ENCODE measurements at regions not wholly inside any gene's neighbourhood (a gene's known extent, or its start where the extent isn't known, plus 50 kb on each side); places are given as distances from the start of the nearest gene placed in this dataset.

DNA sequence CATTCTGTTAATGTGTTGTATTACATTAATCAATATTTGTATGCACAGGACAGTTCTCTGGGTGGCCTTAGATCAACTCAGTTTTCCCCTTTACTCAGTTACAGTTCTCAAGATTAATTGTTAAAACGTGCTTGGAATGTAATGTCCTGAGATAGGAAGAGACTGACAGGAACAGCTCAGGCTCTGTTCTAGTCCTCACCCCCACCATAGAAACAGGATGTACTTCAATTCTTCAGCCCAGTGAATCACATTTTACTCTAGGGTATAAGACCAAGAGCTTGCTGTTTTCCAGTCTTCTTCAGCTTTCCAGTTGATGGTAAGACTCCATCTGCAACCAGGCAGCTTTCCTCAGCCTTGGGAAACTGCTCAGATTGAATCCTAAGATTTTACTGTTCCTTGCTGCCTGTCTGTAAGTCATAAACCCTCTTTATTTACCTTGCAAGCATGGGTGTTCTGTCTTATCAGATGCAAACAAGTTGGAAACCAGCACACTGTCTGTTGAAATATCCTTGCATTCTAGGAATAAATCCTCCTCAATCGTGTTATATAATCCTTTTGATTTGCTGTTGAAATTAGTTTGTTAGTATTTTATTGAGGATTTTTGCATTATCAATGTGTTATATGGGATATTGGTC, 836.9 kb upstream of the PCDH9 start:
- WGBS, 2 donors = 59 to 68% methylated on average over 2 of the region's 2 CpGs
- H3K9me3 ChIP-seq = no peaks in the 10 kb centered on the region
- no peaks in the 10 kb centered on the region for H3K27me3 ChIP-seq
- no peak overlapping the region for H3K27ac ChIP-seq
- no peak for TF ChIP-seq POLR2A (IDR thresholded peaks at IDR 0.05)
- TF ChIP-seq, protein P1, sequence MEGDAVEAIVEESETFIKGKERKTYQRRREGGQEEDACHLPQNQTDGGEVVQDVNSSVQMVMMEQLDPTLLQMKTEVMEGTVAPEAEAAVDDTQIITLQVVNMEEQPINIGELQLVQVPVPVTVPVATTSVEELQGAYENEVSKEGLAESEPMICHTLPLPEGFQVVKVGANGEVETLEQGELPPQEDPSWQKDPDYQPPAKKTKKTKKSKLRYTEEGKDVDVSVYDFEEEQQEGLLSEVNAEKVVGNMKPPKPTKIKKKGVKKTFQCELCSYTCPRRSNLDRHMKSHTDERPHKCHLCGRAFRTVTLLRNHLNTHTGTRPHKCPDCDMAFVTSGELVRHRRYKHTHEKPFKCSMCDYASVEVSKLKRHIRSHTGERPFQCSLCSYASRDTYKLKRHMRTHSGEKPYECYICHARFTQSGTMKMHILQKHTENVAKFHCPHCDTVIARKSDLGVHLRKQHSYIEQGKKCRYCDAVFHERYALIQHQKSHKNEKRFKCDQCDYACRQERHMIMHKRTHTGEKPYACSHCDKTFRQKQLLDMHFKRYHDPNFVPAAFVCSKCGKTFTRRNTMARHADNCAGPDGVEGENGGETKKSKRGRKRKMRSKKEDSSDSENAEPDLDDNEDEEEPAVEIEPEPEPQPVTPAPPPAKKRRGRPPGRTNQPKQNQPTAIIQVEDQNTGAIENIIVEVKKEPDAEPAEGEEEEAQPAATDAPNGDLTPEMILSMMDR (IDR thresholded peaks at IDR 0.05) = no peak
- H3K4me3 ChIP-seq (replicated peaks in 1 of 3) = no peak overlapping the region
- H3K36me3 ChIP-seq = no peaks in the 10 kb centered on the region
- H3K4me1 ChIP-seq = no peaks in the 10 kb centered on the region
- intact Hi-C loops (cut with DNase I) = no loop called here
- no peak for DNase-seq

DNA sequence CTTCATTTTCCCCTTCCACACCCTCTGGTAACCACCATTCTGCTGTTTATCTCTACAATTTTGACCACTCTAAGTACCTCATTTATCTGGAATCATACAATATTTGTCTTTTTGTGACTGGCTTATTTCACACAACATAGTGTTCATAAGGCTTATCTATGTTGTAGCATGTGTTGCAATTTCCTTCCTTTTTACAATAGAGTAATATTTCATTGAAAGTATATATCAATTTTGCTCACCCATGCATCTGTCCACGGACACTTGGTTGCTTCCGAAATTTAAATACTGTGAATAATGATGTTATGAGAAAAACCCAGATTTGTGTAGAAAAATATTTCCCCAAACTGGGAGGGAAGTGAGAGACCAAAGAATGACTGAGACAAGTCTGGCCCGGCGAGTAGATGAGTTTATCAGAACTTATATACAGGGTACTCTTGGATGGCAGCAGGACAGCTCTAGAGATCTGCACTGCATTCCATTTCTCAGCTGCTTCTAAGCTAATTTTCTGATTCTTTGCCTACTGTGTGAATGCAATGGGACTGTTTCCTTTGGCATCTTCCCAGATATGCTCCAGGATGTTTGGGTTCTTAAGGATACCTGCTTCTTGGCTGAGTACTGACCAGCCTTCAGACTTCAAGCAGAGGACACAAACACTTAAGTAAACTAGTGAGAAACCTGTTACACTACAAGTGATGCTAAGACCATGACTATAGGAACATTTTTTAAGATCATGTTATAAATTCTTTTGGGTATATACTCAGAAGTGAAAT, 834.0 kb upstream of the PCDH9 start:
- TF ChIP-seq POLR2A (IDR thresholded peaks at IDR 0.05) = no peak
- TF ChIP-seq, protein P1 (IDR thresholded peaks at IDR 0.05) = no peak
- Histone ChIP-seq H3K9me3 (no peaks in the 10 kb centered on the region), H3K36me3 (no peaks in the 10 kb centered on the region), H3K27me3 (no peaks in the 10 kb centered on the region), H3K27ac (no peak overlapping the region), H3K4me3 (replicated peaks in 1 of 3) (no peak overlapping the region), H3K4me1 (no peaks in the 10 kb centered on the region)
- no peak for DNase-seq
- WGBS, 2 donors = 76 to 82% methylated on average over 4 of the region's 4 CpGs
- intact Hi-C loops (cut with DNase I) = no loop called here

DNA sequence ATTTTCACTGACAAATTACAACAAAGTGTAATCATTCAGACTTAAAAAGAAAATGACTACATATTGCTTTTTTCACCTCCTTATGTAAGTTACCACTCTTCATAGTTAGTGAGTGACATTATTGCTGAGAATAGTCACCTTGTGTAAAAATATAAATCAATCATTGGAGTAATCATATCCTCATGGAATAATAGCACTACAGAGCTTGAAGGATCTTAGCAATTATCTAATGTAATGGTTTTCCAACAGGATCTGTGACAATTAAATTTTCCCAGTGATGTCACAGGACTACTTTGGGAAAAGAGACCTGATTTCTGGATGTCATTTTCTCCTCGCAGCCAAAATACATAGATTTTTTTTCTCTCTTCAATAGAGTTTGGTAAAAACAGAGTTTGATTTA, 833.0 kb upstream of the PCDH9 start:
- Histone ChIP-seq H3K4me1 (no peaks in the 10 kb centered on the region), H3K27ac (no peak overlapping the region), H3K4me3 (replicated peaks in 1 of 3) (no peak overlapping the region), H3K36me3 (no peaks in the 10 kb centered on the region), H3K27me3 (no peaks in the 10 kb centered on the region), H3K9me3 (no peaks in the 10 kb centered on the region)
- TF ChIP-seq, protein P1 (IDR thresholded peaks at IDR 0.05) = no peak
- no peak for TF ChIP-seq POLR2A (IDR thresholded peaks at IDR 0.05)
- intact Hi-C loops (cut with DNase I) = no loop called here
- WGBS, 2 donors = 79 to 85% methylated on average over 1 of the region's 1 CpG
- no peak for DNase-seq

DNA sequence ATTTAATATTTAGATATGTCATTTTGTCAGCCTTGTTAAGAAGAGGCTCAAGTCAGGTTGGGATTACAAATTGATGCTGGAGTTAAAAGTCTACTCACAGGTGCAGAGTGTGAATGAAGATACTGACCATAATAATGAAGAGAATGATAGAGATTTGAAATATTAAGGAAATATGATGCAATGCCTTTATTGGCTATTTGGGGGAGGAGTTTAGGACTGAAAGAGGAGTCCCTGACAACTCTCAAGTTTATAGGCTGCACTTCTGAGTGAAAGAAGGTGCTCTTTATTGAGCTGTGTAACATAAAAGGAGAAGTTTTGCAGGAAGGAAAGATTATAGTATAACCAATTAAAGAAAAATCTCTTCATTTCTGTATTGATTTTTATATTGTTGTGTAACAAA, 827.7 kb upstream of the PCDH9 start:
- H3K27me3 ChIP-seq = no peaks in the 10 kb centered on the region
- intact Hi-C loops (cut with DNase I) = no loop called here
- no peaks in the 10 kb centered on the region for H3K36me3 ChIP-seq
- TF ChIP-seq, protein P1 (IDR thresholded peaks at IDR 0.05) = no peak
- TF ChIP-seq POLR2A (IDR thresholded peaks at IDR 0.05) = no peak
- no peak overlapping the region for H3K27ac ChIP-seq
- no peaks in the 10 kb centered on the region for H3K4me1 ChIP-seq
- H3K9me3 ChIP-seq = no peaks in the 10 kb centered on the region
- DNase-seq = no peak
- no peak overlapping the region for H3K4me3 ChIP-seq (replicated peaks in 1 of 3)
